ENCODE measurements at regions not wholly inside any gene's neighbourhood (a gene's known extent, or its start where the extent isn't known, plus 50 kb on each side); places are given as distances from the start of the nearest gene placed in this dataset.

DNA sequence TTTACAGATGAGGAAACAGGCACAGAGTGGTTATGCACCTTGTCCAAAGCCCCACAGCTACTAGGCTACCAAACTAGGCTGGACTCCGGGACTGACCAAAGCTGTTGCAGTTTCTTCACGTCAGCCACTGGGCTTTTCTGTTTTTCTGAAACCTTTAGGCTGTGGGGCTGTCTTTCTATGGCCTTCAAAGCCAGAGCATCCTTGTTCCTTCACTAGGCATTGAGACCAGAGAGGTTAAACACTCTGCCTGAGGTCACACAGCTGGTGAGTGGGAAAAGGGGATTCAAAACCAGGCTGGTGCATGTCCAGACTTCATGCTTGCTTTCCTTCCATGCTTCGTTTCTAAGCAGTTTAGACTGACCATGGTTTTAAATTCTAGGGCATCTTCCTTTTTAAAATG is 97.5 kb upstream of the KCNG1 start:
- Histone ChIP-seq H3K18ac (ENCODE audit: low read depth, low read length) (0 out of 2 replicates have a peak overlapping the region, but pooled peaks have one; percentile 16), H3K4ac (ENCODE audit: low read depth, low read length) (peak overlapping the region; percentile 81), H2AK9ac (replicated peaks; ENCODE audit: low read depth, low read length, poor library complexity) (no peak overlapping the region), H3K4me3 (ENCODE audit: insufficient read depth, low read depth, low read length) (no peak overlapping the region), H2BK5ac (ENCODE audit: low read depth, low read length, poor library complexity, severe bottlenecking) (no peak overlapping the region), H3K9ac (ENCODE audit: low read depth, low read length) (no peak overlapping the region), H3K27me3 (ENCODE audit: control insufficient read depth, insufficient read depth, low read length) (no peaks in the 10 kb centered on the region), H4K20me1 (ENCODE audit: insufficient read depth, low read length) (no peaks in the 10 kb centered on the region), H4K5ac (ENCODE audit: low read depth, low read length) (no peak overlapping the region), H2BK120ac (ENCODE audit: low read depth, low read length) (peak overlapping the region; percentile 44), H3K4me1 (ENCODE audit: control insufficient read depth, insufficient read depth, low read length) (peaks cover 26% of the 10 kb centered on the region), H3K56ac (ENCODE audit: extremely low read depth, insufficient read depth, low read length) (no peak overlapping the region), H3K79me1 (ENCODE audit: low read depth in 1 of 2, low read length in 2 of 2) (no peaks in the 10 kb centered on the region), H3K9me1 (ENCODE audit: insufficient read depth, low read length) (peaks cover 31% of the 10 kb centered on the region), H4K8ac (ENCODE audit: low read depth in 2 of 2, low read length in 2 of 2) (no peak overlapping the region), H4K91ac (ENCODE audit: insufficient read depth, low read depth, low read length) (no peak overlapping the region; the same call in 1 of the 2 replicates), H3K14ac (replicated peaks; ENCODE audit: low read depth, low read length) (peak overlapping the region; percentile 68), H3K36me3 (ENCODE audit: control insufficient read depth, insufficient read depth, low read length) (no peaks in the 10 kb centered on the region), H3K27ac (ENCODE audit: insufficient read depth, low read length) (no peak overlapping the region), H3K23ac (ENCODE audit: low read depth, low read length) (no peak overlapping the region), H3K9me3 (ENCODE audit: control insufficient read depth, insufficient read depth, low read length) (no peaks in the 10 kb centered on the region), H3K4me2 (ENCODE audit: low read depth, low read length) (no peak overlapping the region), H2BK20ac (ENCODE audit: low read depth, low read length) (peak overlapping the region; percentile 38), H2BK15ac (ENCODE audit: low read depth, low read length) (peak overlapping the region; percentile 48; the same call in 2 of the 3 replicates), H2AFZ (replicated peaks; ENCODE audit: low read length, poor library complexity) (no peak overlapping the region), H2AK5ac (ENCODE audit: low read depth, low read length) (peak overlapping the region; percentile 70)
- WGBS, 2 experiments (ENCODE audit: extremely low coverage in 2 of 2, insufficient read length in 1 of 2): 100% methylated on average over 1 of the region's 3 CpGs; no CpG with 5 or more reads in 1 of the 2 experiments
- ChIA-PET CTCF (no interaction called here), POLR2A (ENCODE audit: unreplicated experiment) (no interaction called here)
- intact Hi-C loops (cut with micrococcal nuclease): no loop called here
- DNase-seq (no peak), ATAC-seq (ENCODE audit: low read depth) (no peak)
- TF ChIP-seq POLR2A (IDR thresholded peaks at IDR 0.05; ENCODE audit: low read depth, low read length) (no peak), BHLHE40 (IDR thresholded peaks at IDR 0.05; ENCODE audit: low read depth, low read length) (no peak), MAFK (IDR thresholded peaks at IDR 0.05; ENCODE audit: low read depth, low read length) (no peak), NFE2L2 (IDR thresholded peaks at IDR 0.05; ENCODE audit: low read depth, low read length) (no peak), RCOR1 (IDR thresholded peaks at IDR 0.05; ENCODE audit: insufficient replicate concordance, low read length) (no peak), RAD21 (IDR thresholded peaks at IDR 0.05; ENCODE audit: low read length) (no peak), FOS (IDR thresholded peaks at IDR 0.05; ENCODE audit: low read depth, low read length) (no peak), CHD1 (IDR thresholded peaks at IDR 0.05; ENCODE audit: low read depth, low read length) (no peak), CEBPB (IDR thresholded peaks at IDR 0.05; ENCODE audit: low read depth, low read length) (no peak), USF2 (IDR thresholded peaks at IDR 0.05; ENCODE audit: low read depth, low read length) (no peak), RFX5 (IDR thresholded peaks at IDR 0.05; ENCODE audit: low read depth, low read length) (no peak), SMC3 (IDR thresholded peaks at IDR 0.05; ENCODE audit: low read depth, low read length) (no peak)
- TF ChIP-seq, protein P1, sequence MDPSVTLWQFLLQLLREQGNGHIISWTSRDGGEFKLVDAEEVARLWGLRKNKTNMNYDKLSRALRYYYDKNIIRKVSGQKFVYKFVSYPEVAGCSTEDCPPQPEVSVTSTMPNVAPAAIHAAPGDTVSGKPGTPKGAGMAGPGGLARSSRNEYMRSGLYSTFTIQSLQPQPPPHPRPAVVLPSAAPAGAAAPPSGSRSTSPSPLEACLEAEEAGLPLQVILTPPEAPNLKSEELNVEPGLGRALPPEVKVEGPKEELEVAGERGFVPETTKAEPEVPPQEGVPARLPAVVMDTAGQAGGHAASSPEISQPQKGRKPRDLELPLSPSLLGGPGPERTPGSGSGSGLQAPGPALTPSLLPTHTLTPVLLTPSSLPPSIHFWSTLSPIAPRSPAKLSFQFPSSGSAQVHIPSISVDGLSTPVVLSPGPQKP (IDR thresholded peaks at IDR 0.05; ENCODE audit: borderline replicate concordance, low read depth, low read length): no peak
- TF ChIP-seq, protein P2, sequence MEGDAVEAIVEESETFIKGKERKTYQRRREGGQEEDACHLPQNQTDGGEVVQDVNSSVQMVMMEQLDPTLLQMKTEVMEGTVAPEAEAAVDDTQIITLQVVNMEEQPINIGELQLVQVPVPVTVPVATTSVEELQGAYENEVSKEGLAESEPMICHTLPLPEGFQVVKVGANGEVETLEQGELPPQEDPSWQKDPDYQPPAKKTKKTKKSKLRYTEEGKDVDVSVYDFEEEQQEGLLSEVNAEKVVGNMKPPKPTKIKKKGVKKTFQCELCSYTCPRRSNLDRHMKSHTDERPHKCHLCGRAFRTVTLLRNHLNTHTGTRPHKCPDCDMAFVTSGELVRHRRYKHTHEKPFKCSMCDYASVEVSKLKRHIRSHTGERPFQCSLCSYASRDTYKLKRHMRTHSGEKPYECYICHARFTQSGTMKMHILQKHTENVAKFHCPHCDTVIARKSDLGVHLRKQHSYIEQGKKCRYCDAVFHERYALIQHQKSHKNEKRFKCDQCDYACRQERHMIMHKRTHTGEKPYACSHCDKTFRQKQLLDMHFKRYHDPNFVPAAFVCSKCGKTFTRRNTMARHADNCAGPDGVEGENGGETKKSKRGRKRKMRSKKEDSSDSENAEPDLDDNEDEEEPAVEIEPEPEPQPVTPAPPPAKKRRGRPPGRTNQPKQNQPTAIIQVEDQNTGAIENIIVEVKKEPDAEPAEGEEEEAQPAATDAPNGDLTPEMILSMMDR (conservative IDR thresholded peaks at IDR 0.05; ENCODE audit: low read depth, low read length): no peak
- BruUV-seq (replicated peaks): no TSS peak
- in situ Hi-C loops (cut with MboI; ENCODE audit: low sequenced_read_pairs): no loop called here
- dilution Hi-C loops (cut with HindIII; ENCODE audit: low sequenced_read_pairs, unreplicated experiment): no loop called here

Measured in IMR-90 (cell line).